ENCODE measurements at regions not wholly inside any gene's neighbourhood (a gene's known extent, or its start where the extent isn't known, plus 50 kb on each side); places are given as distances from the start of the nearest gene placed in this dataset.

- Histone ChIP-seq H3K27ac (ENCODE audit: low read length) (no peak overlapping the region), H3K4me2 (ENCODE audit: insufficient read depth, low read length) (no peak overlapping the region), H3K4me1 (ENCODE audit: insufficient read depth, low read length) (peaks cover 24% of the 10 kb centered on the region), H3K79me2 (ENCODE audit: insufficient read depth, low read length) (no peaks in the 10 kb centered on the region), H2AFZ (ENCODE audit: low read depth, low read length) (no peak overlapping the region), H3K9me3 (ENCODE audit: insufficient read depth, low read length, severe bottlenecking) (no peaks in the 10 kb centered on the region), H3K9ac (ENCODE audit: low read depth, low read length) (no peak overlapping the region), H4K20me1 (ENCODE audit: insufficient read depth, low read length) (no peaks in the 10 kb centered on the region), H3K36me3 (ENCODE audit: insufficient read depth, low read length) (no peaks in the 10 kb centered on the region), H3K4me3 (ENCODE audit: low read depth in 1 of 2, low read length in 2 of 2) (no peak overlapping the region), H3K27me3 (ENCODE audit: insufficient read depth, low read length, poor library complexity) (no peaks in the 10 kb centered on the region)
- DNase-seq (no peak), ATAC-seq (ENCODE audit: insufficient read depth, low read depth) (no peak)
- TF ChIP-seq EZH2 (IDR thresholded peaks at IDR 0.05; ENCODE audit: borderline replicate concordance, low read depth, low read length, severe bottlenecking): no peak
- TF ChIP-seq, protein P1, sequence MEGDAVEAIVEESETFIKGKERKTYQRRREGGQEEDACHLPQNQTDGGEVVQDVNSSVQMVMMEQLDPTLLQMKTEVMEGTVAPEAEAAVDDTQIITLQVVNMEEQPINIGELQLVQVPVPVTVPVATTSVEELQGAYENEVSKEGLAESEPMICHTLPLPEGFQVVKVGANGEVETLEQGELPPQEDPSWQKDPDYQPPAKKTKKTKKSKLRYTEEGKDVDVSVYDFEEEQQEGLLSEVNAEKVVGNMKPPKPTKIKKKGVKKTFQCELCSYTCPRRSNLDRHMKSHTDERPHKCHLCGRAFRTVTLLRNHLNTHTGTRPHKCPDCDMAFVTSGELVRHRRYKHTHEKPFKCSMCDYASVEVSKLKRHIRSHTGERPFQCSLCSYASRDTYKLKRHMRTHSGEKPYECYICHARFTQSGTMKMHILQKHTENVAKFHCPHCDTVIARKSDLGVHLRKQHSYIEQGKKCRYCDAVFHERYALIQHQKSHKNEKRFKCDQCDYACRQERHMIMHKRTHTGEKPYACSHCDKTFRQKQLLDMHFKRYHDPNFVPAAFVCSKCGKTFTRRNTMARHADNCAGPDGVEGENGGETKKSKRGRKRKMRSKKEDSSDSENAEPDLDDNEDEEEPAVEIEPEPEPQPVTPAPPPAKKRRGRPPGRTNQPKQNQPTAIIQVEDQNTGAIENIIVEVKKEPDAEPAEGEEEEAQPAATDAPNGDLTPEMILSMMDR (IDR thresholded peaks at IDR 0.05; ENCODE audit: borderline replicate concordance, extremely low read depth, low read length, poor library complexity, severe bottlenecking): no peak
Measured at GRCh38 chr9:7909537-7909936, 110.0 kb upstream of the DMAC1 start.

DNA sequence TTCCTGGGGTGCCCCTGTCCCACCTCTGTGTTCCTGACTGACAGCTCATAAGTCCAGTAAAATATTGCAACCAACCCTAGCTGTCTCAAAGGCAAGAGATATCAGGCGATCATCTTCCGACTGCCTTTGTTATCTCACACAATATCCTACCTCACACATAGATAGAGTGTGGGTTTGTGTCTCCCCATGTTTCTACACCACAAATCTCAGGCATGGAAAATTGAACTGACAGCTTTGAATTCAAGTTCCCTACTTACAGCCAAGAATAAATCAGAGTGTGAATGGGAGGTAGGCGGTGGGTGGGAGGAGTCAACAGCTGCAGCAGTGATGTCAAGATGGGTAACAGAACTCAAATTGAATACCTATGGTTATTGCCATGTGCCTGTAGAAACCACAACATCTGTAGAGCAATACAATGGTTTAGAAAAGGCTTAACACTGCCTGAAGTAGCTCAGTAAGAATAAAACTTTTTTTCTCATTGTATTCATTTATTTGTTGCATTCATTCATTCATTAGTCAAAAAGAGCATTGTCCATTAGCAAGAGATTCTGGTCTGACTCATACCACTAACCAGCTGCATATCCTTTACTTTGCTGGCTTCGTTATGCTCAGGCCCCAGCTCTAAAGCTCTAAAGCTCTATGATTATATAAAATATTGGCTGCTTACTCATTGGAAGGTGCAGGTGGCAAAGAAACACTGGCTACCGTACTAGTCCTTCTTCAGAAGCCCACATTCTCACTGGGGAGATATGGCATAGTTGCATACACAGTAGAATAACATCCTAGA is 108.2 kb upstream of the DMAC1 start:
- DNase-seq (peak; percentile 19), ATAC-seq (ENCODE audit: insufficient read depth, low read depth) (no peak)
- Histone ChIP-seq H3K4me1 (ENCODE audit: insufficient read depth, low read length) (peaks cover 24% of the 10 kb centered on the region), H3K4me2 (ENCODE audit: insufficient read depth, low read length) (no peak overlapping the region), H2AFZ (ENCODE audit: low read depth, low read length) (no peak overlapping the region), H4K20me1 (ENCODE audit: insufficient read depth, low read length) (no peaks in the 10 kb centered on the region), H3K4me3 (ENCODE audit: low read depth in 1 of 2, low read length in 2 of 2) (no peak overlapping the region), H3K9me3 (ENCODE audit: insufficient read depth, low read length, severe bottlenecking) (no peaks in the 10 kb centered on the region), H3K79me2 (ENCODE audit: insufficient read depth, low read length) (no peaks in the 10 kb centered on the region), H3K9ac (ENCODE audit: low read depth, low read length) (no peak overlapping the region), H3K36me3 (ENCODE audit: insufficient read depth, low read length) (no peaks in the 10 kb centered on the region), H3K27me3 (ENCODE audit: insufficient read depth, low read length, poor library complexity) (no peaks in the 10 kb centered on the region), H3K27ac (ENCODE audit: low read length) (no peak overlapping the region)
- TF ChIP-seq, protein P1 (IDR thresholded peaks at IDR 0.05; ENCODE audit: borderline replicate concordance, extremely low read depth, low read length, poor library complexity, severe bottlenecking): no peak
- TF ChIP-seq EZH2 (IDR thresholded peaks at IDR 0.05; ENCODE audit: borderline replicate concordance, low read depth, low read length, severe bottlenecking): no peak

DNA sequence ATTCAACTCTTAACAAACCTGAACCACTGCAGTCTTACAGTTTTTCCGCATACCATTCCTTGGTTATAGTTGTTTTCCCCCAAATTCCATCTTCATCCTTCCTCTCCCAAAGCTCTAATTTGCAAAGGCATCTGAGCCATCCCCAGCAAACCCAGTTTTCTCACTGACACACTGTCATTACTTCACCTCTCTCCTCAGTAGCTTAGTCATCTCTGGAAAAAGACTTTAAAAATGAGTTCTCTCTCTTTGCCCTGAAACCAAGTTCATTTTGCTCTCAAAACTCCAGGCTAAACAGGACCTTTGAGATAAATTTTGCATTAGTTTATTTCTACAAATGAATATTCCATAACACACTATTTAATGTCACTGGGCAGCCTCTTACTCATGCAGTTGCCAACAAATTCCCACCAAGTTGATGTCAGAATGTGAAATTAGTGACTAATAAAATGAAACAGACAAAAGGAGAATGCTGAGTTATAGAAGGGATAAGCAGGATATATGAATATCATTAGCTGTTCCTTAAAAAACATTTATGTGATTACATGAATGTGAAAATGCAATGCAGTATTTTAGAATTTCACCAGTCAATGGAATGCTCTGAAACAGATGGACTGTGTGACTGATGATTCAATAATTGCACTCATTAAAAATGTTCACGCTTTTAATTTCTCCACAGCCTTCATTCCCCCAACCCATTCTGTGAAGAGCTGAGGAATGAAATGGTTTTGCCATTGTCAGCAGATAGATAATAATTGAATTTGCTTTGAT is 107.4 kb upstream of the DMAC1 start:
- Histone ChIP-seq H3K9me3 (ENCODE audit: insufficient read depth, low read length, severe bottlenecking) (no peaks in the 10 kb centered on the region), H3K9ac (ENCODE audit: low read depth, low read length) (no peak overlapping the region), H3K4me3 (ENCODE audit: low read depth in 1 of 2, low read length in 2 of 2) (no peak overlapping the region), H3K4me2 (ENCODE audit: insufficient read depth, low read length) (no peak overlapping the region), H3K27me3 (ENCODE audit: insufficient read depth, low read length, poor library complexity) (no peaks in the 10 kb centered on the region), H4K20me1 (ENCODE audit: insufficient read depth, low read length) (no peaks in the 10 kb centered on the region), H3K79me2 (ENCODE audit: insufficient read depth, low read length) (no peaks in the 10 kb centered on the region), H3K36me3 (ENCODE audit: insufficient read depth, low read length) (no peaks in the 10 kb centered on the region), H3K4me1 (ENCODE audit: insufficient read depth, low read length) (peaks cover 20% of the 10 kb centered on the region), H3K27ac (ENCODE audit: low read length) (no peak overlapping the region), H2AFZ (ENCODE audit: low read depth, low read length) (no peak overlapping the region)
- TF ChIP-seq, protein P1 (IDR thresholded peaks at IDR 0.05; ENCODE audit: borderline replicate concordance, extremely low read depth, low read length, poor library complexity, severe bottlenecking): no peak
- no peak for TF ChIP-seq EZH2 (IDR thresholded peaks at IDR 0.05; ENCODE audit: borderline replicate concordance, low read depth, low read length, severe bottlenecking)
- no peak for ATAC-seq (ENCODE audit: insufficient read depth, low read depth)
- DNase-seq: no peak
